PC-9 (cell line): ENCODE measurements at regions not wholly inside any gene's neighbourhood (a gene's known extent, or its start where the extent isn't known, plus 50 kb on each side); places are given as distances from the start of the nearest gene placed in this dataset.

Experiments
- BruUV-seq: library from RNA; stranded (reverse); fragments of 400-500 nt; replicated peaks from 2 replicates; lab custom pipeline; 2021; lab: Mats Ljungman, UMichigan
- CTCF ChIA-PET: fragments of 300-600 bp; sonication (Branson Sonifier 250); formaldehyde crosslinking; loops from one replicate; lab custom pipeline; 2022; ENCODE audit warnings: antibody characterized with exemption; lab: Charles Lee
- POLR2A ChIA-PET: fragments of 300-600 bp; sonication (Branson Sonifier 250); formaldehyde crosslinking; loops from one replicate; lab custom pipeline; 2022; ENCODE audit warnings: antibody characterized with exemption; ENCODE audit not compliant: unreplicated experiment; lab: Charles Lee
- DNase-seq, 2 experiments: peaks; one replicate each; pipeline versions ENCODE4 v3.0.0 to v3.0.0-alpha.2; 2015 to 2022; ENCODE audit warnings: mixed read lengths in 1 of 2
- H2AFZ ChIP-seq: fragments of 200-600 bp; sonication (generic); 2 replicates; pipeline ENCODE4 v1.8.1; 2017; ENCODE audit warnings: antibody characterized with exemption
- H3F3A ChIP-seq: fragments of 200-600 bp; sonication (generic); 2 replicates; pipeline ENCODE4 v1.8.1; 2017; ENCODE audit warnings: antibody characterized with exemption, mild to moderate bottlenecking, low read depth; ENCODE audit not compliant: insufficient read depth
- H3K27ac ChIP-seq: fragments of 200-600 bp; sonication (generic); 2 replicates; pipeline ENCODE4 v1.6.1; 2016; ENCODE audit warnings: mixed run types
- H3K27me3 ChIP-seq: fragments of 200-600 bp; sonication (generic); 2 replicates; pipeline ENCODE4 v1.6.1; 2016; ENCODE audit warnings: low read depth, mixed run types; ENCODE audit not compliant: insufficient read depth
- H3K36me3 ChIP-seq: fragments of 200-600 bp; sonication (generic); 2 replicates; pipeline ENCODE4 v1.6.1; 2016; ENCODE audit warnings: low read depth, mixed run types
- H3K4me1 ChIP-seq: fragments of 200-600 bp; sonication (generic); replicated peaks from 2 replicates; pipeline ENCODE4 v1.6.1; 2016; ENCODE audit warnings: mixed run types; ENCODE audit not compliant: insufficient read depth
- H3K4me2 ChIP-seq: fragments of 200-600 bp; sonication (generic); 2 replicates; pipeline ENCODE4 v1.6.1; 2017; ENCODE audit warnings: mixed run types
- H3K4me3 ChIP-seq: fragments of 200-600 bp; sonication (generic); 2 replicates; pipeline ENCODE4 v1.6.1; 2016; ENCODE audit warnings: mixed run types
- H3K79me2 ChIP-seq: fragments of 200-600 bp; sonication (generic); 2 replicates; pipeline ENCODE4 v1.6.1; 2017; ENCODE audit warnings: low read depth, mixed run types
- H3K9me2 ChIP-seq: fragments of 200-600 bp; sonication (generic); 2 replicates; pipeline ENCODE4 v1.8.1; 2017; ENCODE audit warnings: mild to moderate bottlenecking; ENCODE audit not compliant: insufficient read depth
- H3K9me3 ChIP-seq: fragments of 200-600 bp; sonication (generic); 2 replicates; pipeline ENCODE4 v1.8.1; 2016; ENCODE audit warnings: low read depth; ENCODE audit not compliant: insufficient read depth
- H4K20me1 ChIP-seq: fragments of 200-600 bp; sonication (generic); 2 replicates; pipeline ENCODE4 v1.8.1; 2017; ENCODE audit not compliant: insufficient read depth
- EZH2 ChIP-seq: fragments of 200-600 bp; sonication (generic); IDR thresholded peaks from 2 replicates; pipeline ENCODE4 v1.8.0; 2017; ENCODE audit warnings: antibody characterized with exemption, low read depth
- intact Hi-C: fragments of 100-400 bp; cut with micrococcal nuclease; formaldehyde crosslinking; loops from one replicate; pipeline ENCODE4 v1.10.0; 2022; ENCODE audit not compliant: unreplicated experiment
- TF ChIP-seq, protein P1 (sequence below): fragments of 200-600 bp; sonication (generic); conservative IDR thresholded peaks from 2 replicates; pipeline ENCODE4 v1.6.1; 2017; ENCODE audit warnings: mixed run types, antibody characterized with exemption, mild to moderate bottlenecking, moderate library complexity

DNA sequence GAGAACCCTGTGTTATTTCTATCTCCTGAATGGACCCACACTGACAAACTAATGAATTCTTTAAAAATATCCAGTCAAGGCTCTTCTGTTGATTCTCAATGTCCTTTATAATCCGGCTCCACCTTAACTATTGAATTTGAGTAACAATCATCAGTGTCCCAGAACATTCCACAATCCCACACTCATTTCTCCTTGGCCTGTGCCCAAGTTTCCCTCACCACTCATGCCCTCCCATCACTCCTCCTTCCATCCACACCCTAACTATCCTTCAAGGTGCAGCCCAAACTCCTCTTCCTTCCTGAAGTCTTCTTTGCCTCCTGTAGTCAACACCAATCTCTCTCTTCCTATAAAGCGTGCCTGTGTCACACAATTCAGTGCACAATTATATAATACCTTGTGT lies 106.1 kb downstream of the NUDT12 start:
- Histone ChIP-seq H3K79me2 (no peaks in the 10 kb centered on the region), H3K36me3 (no peaks in the 10 kb centered on the region), H3K4me1 (peaks cover 10% of the 10 kb centered on the region), H2AFZ (no peak overlapping the region), H3K4me3 (no peak overlapping the region), H3F3A (no peaks in the 10 kb centered on the region), H3K9me2 (no peaks in the 10 kb centered on the region), H3K4me2 (no peak overlapping the region), H3K27me3 (no peaks in the 10 kb centered on the region), H4K20me1 (no peaks in the 10 kb centered on the region), H3K9me3 (no peaks in the 10 kb centered on the region), H3K27ac (no peak overlapping the region)
- no peak for DNase-seq
- CTCF ChIA-PET: no interaction called here
- no TSS peak for BruUV-seq
- no peak for TF ChIP-seq EZH2
- TF ChIP-seq, protein P1, sequence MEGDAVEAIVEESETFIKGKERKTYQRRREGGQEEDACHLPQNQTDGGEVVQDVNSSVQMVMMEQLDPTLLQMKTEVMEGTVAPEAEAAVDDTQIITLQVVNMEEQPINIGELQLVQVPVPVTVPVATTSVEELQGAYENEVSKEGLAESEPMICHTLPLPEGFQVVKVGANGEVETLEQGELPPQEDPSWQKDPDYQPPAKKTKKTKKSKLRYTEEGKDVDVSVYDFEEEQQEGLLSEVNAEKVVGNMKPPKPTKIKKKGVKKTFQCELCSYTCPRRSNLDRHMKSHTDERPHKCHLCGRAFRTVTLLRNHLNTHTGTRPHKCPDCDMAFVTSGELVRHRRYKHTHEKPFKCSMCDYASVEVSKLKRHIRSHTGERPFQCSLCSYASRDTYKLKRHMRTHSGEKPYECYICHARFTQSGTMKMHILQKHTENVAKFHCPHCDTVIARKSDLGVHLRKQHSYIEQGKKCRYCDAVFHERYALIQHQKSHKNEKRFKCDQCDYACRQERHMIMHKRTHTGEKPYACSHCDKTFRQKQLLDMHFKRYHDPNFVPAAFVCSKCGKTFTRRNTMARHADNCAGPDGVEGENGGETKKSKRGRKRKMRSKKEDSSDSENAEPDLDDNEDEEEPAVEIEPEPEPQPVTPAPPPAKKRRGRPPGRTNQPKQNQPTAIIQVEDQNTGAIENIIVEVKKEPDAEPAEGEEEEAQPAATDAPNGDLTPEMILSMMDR: no peak
- intact Hi-C loops: no loop called here
- POLR2A ChIA-PET: no interaction called here

GRCh38 chr5:103455796-103456195 lies 106.8 kb downstream of the NUDT12 start:
- Histone ChIP-seq H3K9me2 (no peaks in the 10 kb centered on the region), H3F3A (no peaks in the 10 kb centered on the region), H3K4me1 (peaks cover 3% of the 10 kb centered on the region; the same call in 1 of the 2 replicates), H4K20me1 (no peaks in the 10 kb centered on the region), H3K36me3 (no peaks in the 10 kb centered on the region), H3K4me2 (no peak overlapping the region), H3K27me3 (no peaks in the 10 kb centered on the region), H3K27ac (no peak overlapping the region), H3K9me3 (no peaks in the 10 kb centered on the region), H3K79me2 (no peaks in the 10 kb centered on the region), H3K4me3 (no peak overlapping the region), H2AFZ (no peak overlapping the region)
- BruUV-seq: no TSS peak
- no peak for DNase-seq
- ChIA-PET CTCF (no interaction called here), POLR2A (no interaction called here)
- TF ChIP-seq, protein P1: no peak
- TF ChIP-seq EZH2: no peak
- intact Hi-C loops: no loop called here

- Histone ChIP-seq H3K4me3 (no peak overlapping the region), H3K9me3 (no peaks in the 10 kb centered on the region), H3K9me2 (no peaks in the 10 kb centered on the region), H4K20me1 (no peaks in the 10 kb centered on the region), H3K27me3 (no peaks in the 10 kb centered on the region), H3K4me2 (no peak overlapping the region), H3K79me2 (no peaks in the 10 kb centered on the region), H3K4me1 (peaks cover 7% of the 10 kb centered on the region), H3K36me3 (no peaks in the 10 kb centered on the region), H3K27ac (no peak overlapping the region), H2AFZ (no peak overlapping the region), H3F3A (no peaks in the 10 kb centered on the region)
- no peak for TF ChIP-seq EZH2
- TF ChIP-seq, protein P1: no peak
- CTCF ChIA-PET: no interaction called here
- no TSS peak for BruUV-seq
- POLR2A ChIA-PET: no interaction called here
- intact Hi-C loops: no loop called here
- no peak for DNase-seq
Observed at GRCh38 chr5:103454770-103455169, 107.8 kb downstream of the NUDT12 start.
